LHCN-M2 (cell line): ENCODE measurements at regions not wholly inside any gene's neighbourhood (a gene's known extent, or its start where the extent isn't known, plus 50 kb on each side); places are given as distances from the start of the nearest gene placed in this dataset.
"Not testable (repeated sequence)": the region's sequence is repeated elsewhere in the genome, so short reads cannot be mapped to it uniquely, and the experiment has no call there.

Experiments used
- DNase-seq: peaks from one replicate; pipeline ENCODE4 v3.0.0-alpha.2; 2012; ENCODE audit warnings: low read depth

- no peak for DNase-seq
Measured at GRCh38 chr7:34390103-34390502, 267.9 kb upstream of the NPSR1 start.

DNA sequence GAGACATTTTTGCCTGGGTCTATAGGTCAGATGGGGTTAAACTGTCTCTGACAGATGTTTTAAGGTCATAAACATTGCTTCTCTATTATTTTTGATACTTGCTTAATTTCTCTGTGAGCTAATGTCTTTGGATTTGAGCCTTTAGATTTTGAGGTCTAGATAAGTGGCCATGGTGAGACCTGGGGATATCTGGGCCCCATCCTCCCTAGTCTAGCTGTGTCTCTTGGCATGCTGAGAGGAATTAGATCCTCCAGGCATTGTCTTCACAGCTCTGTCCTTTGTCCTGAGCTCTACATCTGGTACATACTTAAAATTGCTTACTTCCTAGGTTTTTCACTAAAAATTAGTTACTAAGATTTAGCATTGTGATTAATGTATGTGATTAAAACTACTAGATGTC lies 265.0 kb upstream of the NPSR1 start:
- DNase-seq: no peak

DNA sequence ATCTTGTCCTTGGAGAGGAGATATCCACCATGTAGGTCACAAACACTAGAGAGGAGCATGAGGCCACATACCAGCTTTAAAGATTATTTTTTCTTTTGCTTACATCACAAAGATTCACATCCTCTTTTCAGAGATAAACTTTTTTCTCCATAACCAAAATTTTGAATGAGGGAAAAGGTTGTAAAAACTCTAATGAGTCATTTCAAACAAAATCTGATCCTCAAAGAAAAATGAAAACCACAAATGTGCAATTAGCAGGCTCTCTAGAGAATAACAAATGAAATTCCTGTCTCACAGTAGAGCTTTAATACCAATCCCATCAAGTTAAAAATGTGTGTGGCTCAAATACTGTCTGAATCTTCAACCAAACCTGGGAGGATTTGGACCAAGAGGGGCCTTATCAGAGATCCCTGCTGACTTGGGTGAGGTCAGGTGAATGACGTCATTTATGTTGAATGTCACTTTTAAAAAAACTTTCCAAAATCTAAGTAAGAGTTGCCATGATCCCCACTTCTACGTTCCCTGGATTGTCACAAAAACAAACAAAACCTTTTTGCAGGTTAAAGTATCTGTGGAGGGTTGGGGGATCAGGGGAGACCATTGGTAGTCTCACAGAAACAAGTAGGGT lies 261.5 kb upstream of the NPSR1 start:
- no peak for DNase-seq

DNA sequence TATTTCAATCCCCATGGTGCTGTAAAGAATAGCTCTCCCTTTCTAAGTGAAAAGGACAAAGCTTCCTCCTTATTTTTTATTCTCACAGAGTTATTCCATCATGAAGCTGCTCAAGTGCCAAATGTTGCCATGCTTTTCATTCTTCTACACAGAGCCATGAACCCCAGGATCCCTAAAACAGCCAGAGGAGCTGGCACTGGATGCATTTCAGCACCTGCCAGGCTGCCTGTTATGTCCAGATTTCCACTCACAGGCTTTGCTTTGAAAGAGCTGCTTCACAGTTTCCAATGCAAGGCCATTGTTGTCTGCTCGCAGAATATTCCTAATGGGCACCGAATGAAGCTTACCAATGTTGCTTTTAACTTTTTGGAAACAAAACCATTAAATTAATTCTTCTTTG lies 256.2 kb upstream of the NPSR1 start:
- no peak for DNase-seq

GRCh38 chr7:34406848-34407530 lies 251.0 kb upstream of the NPSR1 start:
- no peak for DNase-seq

DNA sequence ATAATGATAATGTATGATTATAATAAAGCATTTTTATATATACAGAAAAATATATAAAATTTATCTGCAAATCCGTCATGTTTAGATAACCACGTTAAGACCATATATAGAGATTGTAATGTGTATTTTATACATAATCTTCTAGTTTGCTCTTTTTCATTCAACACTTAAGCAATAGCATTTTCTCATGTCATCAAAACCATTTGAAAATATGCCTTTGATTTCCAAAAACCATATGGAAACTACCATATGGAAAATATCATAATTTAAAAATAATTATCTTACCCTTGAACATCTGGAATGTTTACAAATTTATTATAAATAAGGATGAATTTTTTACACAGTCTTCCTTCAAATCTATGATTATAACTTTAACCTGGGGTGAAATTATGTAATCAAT lies 250.4 kb upstream of the NPSR1 start:
- DNase-seq: no peak

GRCh38 chr7:34417781-34418180 lies 240.2 kb upstream of the NPSR1 start:
- DNase-seq: no peak

- DNase-seq: no peak
Measured at GRCh38 chr7:34421526-34421925, 236.5 kb upstream of the NPSR1 start.

DNA sequence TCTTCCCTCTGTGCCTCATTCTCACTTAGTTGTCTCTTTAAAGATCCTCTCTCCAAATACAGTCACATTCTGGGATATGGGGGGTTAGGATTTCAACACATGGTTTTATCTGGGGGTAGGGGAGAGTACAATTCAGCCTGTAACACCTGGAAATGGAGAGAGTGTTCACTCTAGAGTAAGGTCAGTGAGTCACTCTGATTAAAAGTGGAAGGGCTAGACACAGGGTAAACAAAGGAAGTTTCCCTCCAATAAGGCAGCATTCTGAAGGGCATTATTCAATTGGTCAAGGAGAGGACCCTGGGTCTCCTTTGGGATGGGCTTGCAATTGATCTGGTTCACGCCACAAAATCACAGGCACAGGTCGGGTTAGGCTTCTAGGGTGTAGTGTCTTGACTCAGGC lies 232.8 kb upstream of the NPSR1 start:
- DNase-seq: no peak

DNA sequence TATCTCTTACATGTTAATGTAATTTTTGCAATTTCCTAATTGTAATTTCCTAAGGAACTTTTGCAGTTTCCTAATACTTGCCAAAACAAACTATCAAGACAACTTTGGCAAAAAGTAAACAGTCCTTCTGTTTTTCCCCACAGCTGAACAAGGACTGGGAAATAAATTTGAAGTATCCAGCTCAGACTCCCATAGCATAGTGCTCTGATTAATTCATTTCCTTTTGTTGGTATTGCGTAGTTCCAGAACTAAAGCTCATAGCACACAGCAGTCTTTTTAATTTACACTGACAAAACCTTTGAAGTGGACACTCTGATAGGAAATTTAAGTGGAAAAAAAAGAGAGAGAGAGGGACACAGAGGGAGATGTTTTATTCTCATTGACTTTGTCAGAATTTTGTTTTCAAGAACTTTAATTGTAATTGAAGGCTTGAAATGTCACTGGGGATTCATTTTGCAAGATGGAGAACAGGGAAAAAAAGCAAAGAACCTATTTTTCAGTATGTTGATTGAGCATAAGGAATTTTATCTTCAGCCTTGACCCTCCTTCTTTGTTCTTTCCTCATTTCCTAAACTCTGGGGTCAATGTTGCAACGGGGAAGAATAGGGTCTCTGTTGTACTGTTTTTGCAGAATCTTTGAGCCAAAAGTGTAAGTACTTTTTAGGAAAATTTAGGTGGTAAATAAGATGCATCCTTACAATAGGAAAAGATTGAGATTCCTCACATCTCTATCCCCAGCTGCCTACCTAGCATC lies 232.2 kb upstream of the NPSR1 start:
- no peak for DNase-seq

GRCh38 chr7:34430456-34430855 lies 227.6 kb upstream of the NPSR1 start:
- peak; percentile 19 for DNase-seq

DNA sequence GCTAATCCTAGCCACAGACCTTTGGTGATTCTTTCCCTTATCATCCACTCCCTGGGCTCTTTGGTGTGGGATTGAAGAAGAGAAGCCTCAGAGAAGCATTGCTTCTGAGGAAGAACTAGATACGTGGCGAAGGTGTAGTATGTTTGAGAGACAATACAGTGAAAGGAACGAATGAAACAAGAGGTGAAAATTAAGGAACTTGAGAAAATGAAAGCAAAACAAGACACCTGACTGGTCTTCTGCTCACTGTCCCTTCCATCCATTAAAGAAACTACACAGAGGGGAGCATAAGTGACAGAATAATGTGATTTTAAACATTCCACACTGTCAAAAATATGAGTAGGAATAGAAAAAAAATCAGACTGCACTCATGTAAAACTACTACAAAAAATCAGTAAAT lies 219.6 kb upstream of the NPSR1 start:
- DNase-seq: no peak

DNA sequence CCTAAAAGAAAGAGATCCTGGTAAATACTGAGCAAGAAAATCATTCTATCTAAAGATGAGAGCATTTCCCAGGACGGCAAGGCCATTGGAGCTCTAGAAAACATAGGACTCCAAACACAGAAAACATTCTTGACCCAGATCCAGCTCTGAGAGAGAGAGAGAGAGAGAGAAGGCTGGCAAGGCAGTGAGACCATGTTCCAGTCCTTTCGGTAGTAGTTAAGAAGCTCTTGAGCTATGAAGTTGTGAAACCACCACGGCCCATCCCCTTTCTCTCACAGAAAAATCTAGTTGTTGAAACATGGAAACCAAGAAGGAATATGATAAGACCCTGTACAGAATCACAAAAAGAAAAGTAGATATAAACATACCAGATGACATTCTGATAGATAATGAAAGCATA lies 212.4 kb upstream of the NPSR1 start:
- no peak for DNase-seq

GRCh38 chr7:34448531-34448930 lies 209.5 kb upstream of the NPSR1 start:
- DNase-seq: not testable (repeated sequence)

DNA sequence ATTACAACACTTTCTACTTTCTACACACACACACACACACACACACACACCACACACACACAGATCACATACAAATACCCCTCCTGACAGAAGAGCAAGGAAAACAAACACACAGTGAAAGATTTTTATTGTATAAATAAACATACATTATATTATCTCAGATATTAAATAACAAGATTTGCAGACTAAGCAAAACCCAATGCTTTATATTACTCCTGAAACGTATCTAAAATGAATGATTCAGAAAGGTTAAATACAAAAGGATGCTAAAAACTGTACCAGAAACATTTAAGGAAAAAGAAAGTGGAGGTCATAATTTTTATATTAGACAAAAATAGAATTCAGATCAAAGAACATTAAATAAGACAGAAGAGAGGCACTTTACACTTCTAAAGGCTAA lies 208.3 kb upstream of the NPSR1 start:
- no peak for DNase-seq

GRCh38 chr7:34451183-34451582 lies 206.8 kb upstream of the NPSR1 start:
- DNase-seq: no peak

DNA sequence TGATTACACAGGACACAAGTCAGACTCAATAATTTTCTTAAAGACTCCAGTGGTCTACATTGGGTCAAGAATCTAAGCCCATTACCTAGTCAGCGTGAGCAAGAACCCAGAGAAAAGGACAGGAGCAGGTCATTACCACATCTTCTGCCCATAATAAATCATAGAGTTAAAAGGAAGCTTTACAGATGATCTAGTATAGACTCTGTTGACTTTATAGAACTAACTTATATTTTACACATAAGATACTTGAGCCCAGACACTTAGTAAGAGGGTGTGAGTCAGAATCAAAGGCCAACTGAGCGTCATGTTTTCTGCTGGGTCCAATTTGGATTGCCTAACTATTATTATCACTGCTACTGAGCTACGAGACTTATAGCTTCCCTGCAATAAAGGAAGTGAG lies 206.1 kb upstream of the NPSR1 start:
- DNase-seq: peak; percentile 6

GRCh38 chr7:34452363-34452762 lies 205.7 kb upstream of the NPSR1 start:
- DNase-seq: no peak

- peak; percentile 22 for DNase-seq
Measured at GRCh38 chr7:34453150-34453549, 204.9 kb upstream of the NPSR1 start.

DNA sequence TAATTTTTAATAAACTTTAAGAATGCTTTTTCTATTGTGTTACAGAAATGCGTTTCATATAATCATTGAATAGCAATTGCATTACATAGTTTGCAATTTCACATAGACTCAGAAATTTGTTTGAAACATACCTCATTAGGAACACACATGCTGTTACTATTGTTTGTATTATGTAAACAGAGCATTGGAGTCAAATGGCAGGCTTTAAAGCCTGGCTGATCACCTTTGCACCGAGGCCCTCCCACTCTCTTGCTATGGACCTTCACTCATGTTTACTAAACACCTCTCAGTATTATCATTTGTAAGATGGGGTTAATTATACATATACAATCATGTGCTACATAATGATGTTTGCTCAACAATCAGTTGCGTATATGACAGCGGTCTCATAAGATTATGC lies 203.6 kb upstream of the NPSR1 start:
- DNase-seq: no peak

GRCh38 chr7:34457329-34457728 lies 200.7 kb upstream of the NPSR1 start:
- no peak for DNase-seq

GRCh38 chr7:34463830-34464229 lies 194.2 kb upstream of the NPSR1 start:
- no peak for DNase-seq

GRCh38 chr7:34471844-34472243 lies 186.2 kb upstream of the NPSR1 start:
- no peak for DNase-seq
